GM19193 (cell line): ENCODE measurements at regions not wholly inside any gene's neighbourhood (a gene's known extent, or its start where the extent isn't known, plus 50 kb on each side); places are given as distances from the start of the nearest gene placed in this dataset.
A peak's percentile ranks its signal among the peaks of the same experiment; 100 is the strongest.

ENCODE experiments used
- POLR2A ChIP-seq: IDR thresholded peaks from 4 replicates; pipeline ENCODE4 v1.6.1; 2011; ENCODE audit not compliant: insufficient read depth, insufficient read length; ENCODE audit errors: extremely low read depth

GRCh38 chr14:65291531-65291930, 121.0 kb upstream of the FUT8 start:
- no peak for TF ChIP-seq POLR2A

GRCh38 chr14:65294816-65295215, 117.7 kb upstream of the FUT8 start:
- TF ChIP-seq POLR2A, result no peak

GRCh38 chr14:65296402-65296801, 116.1 kb upstream of the FUT8 start:
- TF ChIP-seq POLR2A, result no peak

GRCh38 chr14:65296876-65297275, 115.7 kb upstream of the FUT8 start:
- TF ChIP-seq POLR2A, result no peak

GRCh38 chr14:65297744-65298143, 114.8 kb upstream of the FUT8 start:
- no peak for TF ChIP-seq POLR2A

GRCh38 chr14:65299826-65300225, 112.7 kb upstream of the FUT8 start:
- no peak for TF ChIP-seq POLR2A

GRCh38 chr14:65301862-65302539, 110.5 kb upstream of the FUT8 start:
- TF ChIP-seq POLR2A, result peak; percentile 67

GRCh38 chr14:65302571-65303189, 109.8 kb upstream of the FUT8 start:
- peak; percentile 56 for TF ChIP-seq POLR2A

GRCh38 chr14:65303190-65303898, 109.2 kb upstream of the FUT8 start:
- TF ChIP-seq POLR2A, result no peak

GRCh38 chr14:65303899-65304222, 108.7 kb upstream of the FUT8 start:
- no peak for TF ChIP-seq POLR2A

- TF ChIP-seq POLR2A, result no peak
Measured at GRCh38 chr14:65304239-65304638, 108.3 kb upstream of the FUT8 start.

- TF ChIP-seq POLR2A, result peak; percentile 16
Measured at GRCh38 chr14:65304963-65305362, 107.6 kb upstream of the FUT8 start.

- no peak for TF ChIP-seq POLR2A
Measured at GRCh38 chr14:65308536-65308935, 104.0 kb upstream of the FUT8 start.

GRCh38 chr14:65310568-65310967, 102.0 kb upstream of the FUT8 start:
- TF ChIP-seq POLR2A, result no peak

- no peak for TF ChIP-seq POLR2A
Measured at GRCh38 chr14:65312859-65313258, 99.7 kb upstream of the FUT8 start.
